Type B pancreatic cell (in vitro differentiated cells): ENCODE measurements at regions not wholly inside any gene's neighbourhood (a gene's known extent, or its start where the extent isn't known, plus 50 kb on each side); places are given as distances from the start of the nearest gene placed in this dataset.
"Not testable (repeated sequence)": the region's sequence is repeated elsewhere in the genome, so short reads cannot be mapped to it uniquely, and the experiment has no call there.

ENCODE experiments used
- DNase-seq: peaks from one replicate; pipeline ENCODE4 v3.0.0; 2021; ENCODE audit warnings: mixed read lengths; ENCODE audit not compliant: unreplicated experiment; ENCODE audit errors: extremely low spot score
- H3K27ac Mint-ChIP-seq: 2 replicates; pipeline ENCODE4 v1.8.0; 2021; ENCODE audit warnings: mild to moderate bottlenecking, mixed read lengths
- H3K27me3 Mint-ChIP-seq: 2 replicates; pipeline ENCODE4 v1.8.0; 2021; ENCODE audit warnings: mixed read lengths
- H3K36me3 Mint-ChIP-seq: 2 replicates; pipeline ENCODE4 v1.8.0; 2021; ENCODE audit warnings: mixed read lengths
- H3K4me1 Mint-ChIP-seq: one replicate; pipeline ENCODE4 v1.8.0; 2021; ENCODE audit warnings: mixed read lengths; ENCODE audit not compliant: unreplicated experiment
- H3K4me3 Mint-ChIP-seq: 2 replicates; pipeline ENCODE4 v1.8.0; 2021; ENCODE audit warnings: mild to moderate bottlenecking, mixed read lengths
- H3K9me3 Mint-ChIP-seq: 2 replicates; pipeline ENCODE4 v1.8.0; 2021; ENCODE audit warnings: mixed read lengths

GRCh38 chr20:64327223-64327549 is 71.6 kb downstream of the PCMTD2 start:
- not testable (repeated sequence) for H3K4me3 Mint-ChIP-seq, H3K4me1 Mint-ChIP-seq, DNase-seq, H3K9me3 Mint-ChIP-seq, H3K36me3 Mint-ChIP-seq, H3K27ac Mint-ChIP-seq
- peaks cover 40% of the 10 kb centered on the region for H3K27me3 Mint-ChIP-seq

- not testable (repeated sequence) for H3K9me3 Mint-ChIP-seq, H3K36me3 Mint-ChIP-seq, H3K4me3 Mint-ChIP-seq, H3K27ac Mint-ChIP-seq, H3K4me1 Mint-ChIP-seq
- peak; percentile 72 for DNase-seq
- peaks cover 40% of the 10 kb centered on the region for H3K27me3 Mint-ChIP-seq
Measured at GRCh38 chr20:64327550-64328317, 72.2 kb downstream of the PCMTD2 start.

- H3K36me3 Mint-ChIP-seq, H3K27ac Mint-ChIP-seq, H3K9me3 Mint-ChIP-seq, H3K4me1 Mint-ChIP-seq, DNase-seq: not testable (repeated sequence)
- peaks cover 44% of the 10 kb centered on the region for H3K27me3 Mint-ChIP-seq
- H3K4me3 Mint-ChIP-seq = peak overlapping the region; percentile 81
Measured at GRCh38 chr20:64328595-64329250, 73.2 kb downstream of the PCMTD2 start.

- not testable (repeated sequence) for H3K27ac Mint-ChIP-seq, H3K4me1 Mint-ChIP-seq, H3K36me3 Mint-ChIP-seq, DNase-seq, H3K4me3 Mint-ChIP-seq, H3K9me3 Mint-ChIP-seq
- peaks cover 45% of the 10 kb centered on the region for H3K27me3 Mint-ChIP-seq
Measured at GRCh38 chr20:64332627-64333026, 77.1 kb downstream of the PCMTD2 start.
